HS-5 (cell line): ENCODE measurements at regions not wholly inside any gene's neighbourhood (a gene's known extent, or its start where the extent isn't known, plus 50 kb on each side); places are given as distances from the start of the nearest gene placed in this dataset.

ENCODE experiments used
- DNase-seq: peaks from one replicate; pipeline ENCODE4 v3.0.0-alpha.2; 2012; ENCODE audit warnings: low read depth

GRCh38 chr12:14148489-14149270, 167.3 kb upstream of the GRIN2B start:
- no peak for DNase-seq

DNA sequence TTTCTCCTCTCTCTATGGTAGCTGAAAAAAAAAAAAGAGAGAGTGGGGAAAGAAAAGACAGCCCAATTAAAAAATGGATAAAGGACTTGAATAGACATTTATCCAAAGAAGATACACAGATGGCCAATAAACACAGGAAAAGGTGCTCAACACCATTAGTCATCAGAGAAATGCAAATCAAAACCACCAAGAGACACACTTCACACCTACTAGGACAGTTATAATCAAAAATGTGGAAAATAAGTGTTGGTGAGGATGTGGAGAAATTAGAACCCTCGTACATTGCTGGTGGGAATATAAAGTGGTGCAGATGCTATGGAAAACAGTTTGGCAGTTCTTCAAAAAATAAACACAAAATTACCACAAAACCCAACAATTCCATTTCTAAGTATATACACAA, 172.4 kb upstream of the GRIN2B start:
- DNase-seq, result no peak

DNA sequence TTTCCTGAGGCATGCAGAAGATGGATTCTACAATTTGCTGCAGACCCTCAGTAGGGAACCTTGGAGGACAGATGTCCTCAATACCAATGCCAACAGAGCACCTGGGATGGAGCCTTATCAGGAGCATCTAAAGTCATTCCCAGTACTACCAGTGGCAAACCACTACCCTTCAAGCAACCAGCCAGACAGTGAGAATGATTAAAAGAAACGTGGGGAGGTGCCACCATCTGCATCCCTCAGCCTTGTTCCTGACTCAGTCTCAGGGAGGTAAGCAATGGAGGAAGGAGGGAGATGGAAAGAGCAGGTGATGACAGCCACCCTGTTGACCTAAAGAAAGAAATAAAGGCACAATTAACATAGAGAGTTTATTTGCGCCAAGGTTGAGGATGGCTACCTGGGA, 175.2 kb upstream of the GRIN2B start:
- no peak for DNase-seq

DNA sequence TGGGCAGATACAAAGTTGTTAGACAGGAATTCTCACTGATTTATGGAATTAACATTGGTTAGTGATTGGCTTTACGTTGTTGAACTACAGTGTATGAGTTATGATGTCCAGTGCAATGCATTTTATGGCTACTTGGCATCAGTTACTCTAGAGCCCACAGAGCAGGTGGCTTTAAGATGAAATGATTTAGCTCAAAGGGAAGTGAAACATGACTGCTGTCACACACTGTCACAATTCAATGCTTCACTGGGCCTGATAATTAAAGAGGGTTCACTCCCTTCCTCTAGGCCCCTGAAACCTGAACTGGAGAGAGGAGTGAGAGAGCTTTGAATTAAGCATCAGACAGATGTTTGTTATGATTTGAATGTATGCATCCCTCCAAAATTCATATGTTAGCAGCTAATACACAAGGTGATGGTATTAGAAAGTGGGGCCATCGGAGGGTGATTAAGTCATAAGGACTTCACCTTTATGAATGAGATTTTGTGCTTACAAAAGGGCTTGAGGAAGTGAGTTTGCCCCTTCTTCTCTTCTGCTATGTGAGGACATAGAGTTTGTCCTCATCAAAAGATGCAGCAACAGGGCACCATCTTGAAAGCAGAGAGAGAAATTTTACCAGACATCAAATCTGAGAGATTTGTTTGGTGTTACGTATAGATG, 175.8 kb upstream of the GRIN2B start:
- no peak for DNase-seq

DNA sequence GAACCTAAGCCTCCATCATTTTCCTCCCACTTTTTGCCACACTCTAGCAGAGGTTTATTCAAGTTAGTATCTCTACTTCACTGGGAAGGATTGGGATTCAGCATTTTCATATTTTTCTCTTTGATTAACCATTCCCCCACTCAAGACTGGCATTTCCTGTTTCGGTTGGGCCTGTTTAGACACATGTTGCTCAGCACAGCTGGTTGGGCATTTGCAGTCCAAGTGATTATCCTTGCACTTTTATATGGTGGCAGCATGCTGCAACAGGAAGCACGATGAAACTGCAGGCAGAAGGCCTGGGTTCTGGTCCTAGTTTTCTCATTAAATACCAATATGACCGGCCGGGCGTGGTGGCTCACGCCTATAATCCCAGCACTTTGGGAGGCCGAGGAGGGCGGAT, 182.9 kb upstream of the GRIN2B start:
- DNase-seq, result no peak

DNA sequence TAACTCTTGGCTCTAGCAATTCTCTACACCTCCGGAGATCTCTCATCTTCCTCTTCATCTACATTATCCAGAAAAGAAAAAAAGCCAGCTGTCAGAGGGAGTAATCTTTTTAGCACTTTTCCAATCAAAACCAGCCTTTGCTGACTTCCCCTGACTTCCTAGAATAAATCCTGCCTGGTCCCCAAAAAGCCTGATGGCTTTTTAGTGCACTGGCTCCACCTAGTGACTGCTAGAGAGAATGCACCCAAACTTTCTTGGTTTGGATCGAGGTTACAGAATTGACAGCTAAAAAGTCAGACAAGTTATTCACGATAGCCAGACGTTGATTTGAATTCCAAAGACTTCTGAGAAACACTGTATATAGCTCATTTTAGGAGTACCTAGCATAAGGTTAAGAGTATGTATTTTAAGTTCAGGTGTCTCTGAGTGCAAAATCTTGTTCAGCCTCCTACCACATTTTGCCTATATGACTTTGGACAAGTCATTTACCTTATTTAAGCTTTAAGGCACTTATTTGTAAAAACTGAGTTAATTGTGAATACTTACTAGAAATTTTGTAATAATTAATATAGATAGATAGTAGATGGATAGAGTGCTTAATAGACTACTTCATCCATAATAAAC, 185.7 kb upstream of the GRIN2B start:
- DNase-seq, result peak; percentile 45

DNA sequence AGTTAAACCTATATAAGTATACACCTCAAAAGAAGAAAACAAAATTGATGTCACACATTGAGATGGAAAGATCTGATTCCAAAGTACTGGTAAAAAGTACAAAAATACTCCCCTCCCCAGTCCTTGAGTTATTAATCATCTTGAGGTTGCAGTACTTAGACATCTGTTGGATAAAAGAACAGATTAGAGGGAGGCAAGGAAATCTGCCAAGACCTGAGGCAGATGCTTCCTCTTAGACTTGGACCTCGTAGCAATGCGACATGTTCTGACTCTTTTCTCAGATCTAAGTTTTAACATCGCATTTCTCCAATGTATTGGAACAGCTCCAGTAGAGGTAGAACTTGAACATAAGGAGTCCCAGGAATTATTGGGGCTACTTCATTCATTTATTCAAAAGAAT, 187.9 kb upstream of the GRIN2B start:
- DNase-seq, result no peak

- no peak for DNase-seq
Observed at GRCh38 chr12:14171106-14171505, 189.7 kb upstream of the GRIN2B start.

- DNase-seq, result no peak
Observed at GRCh38 chr12:14175206-14175605, 190.3 kb upstream of the ATF7IP start.

DNA sequence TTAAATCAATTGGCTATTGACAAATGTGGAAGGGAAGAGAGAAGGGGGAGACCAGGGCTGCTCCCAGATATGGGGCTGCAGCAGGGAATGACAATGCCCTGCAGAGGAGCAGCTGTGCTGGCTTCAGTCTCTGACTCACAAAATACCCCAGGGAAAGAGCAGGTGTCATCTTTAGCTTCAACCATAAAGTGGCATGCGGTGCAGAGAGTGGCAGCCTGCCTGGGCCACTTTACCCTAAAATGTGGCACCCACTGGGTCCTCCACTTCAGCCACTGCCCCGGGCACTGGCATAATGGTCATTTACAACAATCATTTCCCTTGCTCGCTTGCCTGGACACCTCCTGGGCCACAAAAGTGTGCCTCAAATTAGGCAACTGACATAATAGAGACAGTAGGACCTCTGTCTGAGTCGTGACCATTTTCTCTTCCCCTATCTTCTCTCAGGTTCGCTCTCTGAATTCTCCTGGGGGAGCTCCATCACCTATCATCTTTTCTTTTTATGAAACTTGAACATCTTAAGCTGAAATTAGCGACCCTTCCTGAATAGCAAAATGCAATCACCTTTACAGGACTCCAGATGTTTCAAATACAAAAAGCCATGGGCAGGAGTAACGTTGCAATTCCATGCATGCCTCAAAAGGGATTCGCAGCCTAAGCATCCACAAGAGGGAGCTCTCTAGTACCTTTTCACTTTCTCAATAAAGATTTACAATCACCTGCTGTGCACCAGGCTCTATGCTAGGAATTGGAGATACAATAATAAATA, 179.9 kb upstream of the ATF7IP start:
- DNase-seq, result no peak

DNA sequence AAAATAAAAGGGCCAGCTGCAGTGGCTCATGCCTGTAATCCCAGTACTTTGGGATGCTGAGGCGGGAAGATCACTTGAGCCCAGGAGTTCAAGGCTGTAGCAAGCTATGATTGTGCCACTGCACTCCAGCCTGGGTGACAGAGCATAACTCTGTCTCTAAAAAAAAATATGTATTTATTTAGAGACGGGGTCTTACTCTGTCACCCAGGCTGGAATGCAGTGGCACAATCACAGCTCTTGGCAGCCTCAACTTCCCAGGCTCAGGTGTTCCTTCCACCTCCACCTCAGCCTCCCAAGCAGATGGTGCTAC, 179.3 kb upstream of the ATF7IP start:
- no peak for DNase-seq

DNA sequence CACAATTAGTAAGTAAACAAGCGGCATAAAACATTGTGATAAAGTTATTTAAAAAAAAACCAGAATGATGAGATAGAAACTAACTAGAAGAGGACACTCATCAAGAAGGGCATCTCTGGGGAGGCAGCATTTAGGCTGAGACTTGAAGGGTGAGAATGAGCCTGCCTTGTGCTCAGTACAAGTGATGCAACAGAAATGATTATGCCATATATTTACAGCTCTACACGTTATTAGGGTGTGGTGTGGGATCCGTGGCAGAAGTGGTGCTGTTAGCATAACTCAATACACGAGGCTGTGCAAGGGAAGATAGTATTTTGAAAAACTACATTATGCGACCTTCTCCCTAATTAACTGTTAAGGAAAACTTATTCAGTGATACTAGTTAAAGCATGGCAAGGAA, 178.5 kb upstream of the ATF7IP start:
- DNase-seq, result no peak

DNA sequence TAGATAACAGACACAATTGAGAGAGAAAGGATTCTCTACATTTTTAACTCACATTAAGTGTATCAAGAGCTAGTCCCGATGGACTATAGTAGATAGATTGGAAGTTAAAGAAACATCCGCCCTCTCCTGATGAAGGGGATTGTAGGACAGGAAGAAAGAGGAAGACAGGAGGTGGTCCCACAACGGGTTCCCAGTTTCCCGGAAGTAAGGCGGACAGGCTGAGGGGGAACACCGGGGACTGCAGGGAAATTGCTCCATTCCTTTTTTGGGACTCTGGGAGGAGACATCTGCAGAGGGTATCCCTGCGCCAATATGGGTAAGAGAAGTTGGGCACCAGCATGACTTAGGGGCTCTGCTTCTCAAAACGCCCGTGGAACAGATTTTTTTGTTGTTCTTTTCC, 177.5 kb upstream of the ATF7IP start:
- DNase-seq, result no peak

- no peak for DNase-seq
Observed at GRCh38 chr12:14188744-14189143, 176.7 kb upstream of the ATF7IP start.

DNA sequence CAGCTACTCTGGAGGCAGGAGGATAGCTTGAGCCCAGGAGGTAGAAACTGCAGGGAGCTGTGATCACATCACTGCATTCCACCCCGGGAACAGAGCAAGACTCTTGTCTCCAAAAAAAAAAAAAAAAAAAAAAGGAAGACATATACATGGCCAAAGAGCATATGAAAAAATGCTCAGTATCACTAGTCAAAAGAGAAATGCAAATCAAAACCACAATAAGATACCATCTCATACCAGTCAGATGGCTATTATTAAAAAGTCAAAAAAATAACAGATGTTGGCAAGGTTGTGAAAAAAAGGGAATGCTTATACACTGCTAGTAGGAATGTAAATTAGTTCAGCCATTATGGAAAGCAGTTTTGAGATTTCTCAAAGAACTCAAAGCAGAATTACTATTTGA, 174.8 kb upstream of the ATF7IP start:
- DNase-seq, result no peak

DNA sequence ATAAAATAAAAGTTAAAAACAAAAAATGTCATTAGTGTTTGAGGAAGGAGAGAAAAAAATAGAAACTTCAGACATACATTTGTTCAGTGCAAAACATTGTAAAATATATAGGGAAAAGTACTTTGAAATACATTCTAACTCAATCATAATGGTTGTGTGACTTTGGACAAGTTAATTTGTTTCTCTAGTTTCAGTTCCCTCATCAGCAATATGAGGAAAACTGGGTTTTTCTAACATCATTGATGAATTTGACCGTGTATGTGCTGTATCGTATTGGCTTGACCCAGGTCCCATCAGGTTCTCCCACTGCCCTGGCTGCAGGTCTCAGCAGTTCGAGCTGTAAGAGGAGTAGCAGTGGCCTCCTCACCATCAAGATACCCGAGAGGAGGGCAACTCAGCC, 173.9 kb upstream of the ATF7IP start:
- no peak for DNase-seq

DNA sequence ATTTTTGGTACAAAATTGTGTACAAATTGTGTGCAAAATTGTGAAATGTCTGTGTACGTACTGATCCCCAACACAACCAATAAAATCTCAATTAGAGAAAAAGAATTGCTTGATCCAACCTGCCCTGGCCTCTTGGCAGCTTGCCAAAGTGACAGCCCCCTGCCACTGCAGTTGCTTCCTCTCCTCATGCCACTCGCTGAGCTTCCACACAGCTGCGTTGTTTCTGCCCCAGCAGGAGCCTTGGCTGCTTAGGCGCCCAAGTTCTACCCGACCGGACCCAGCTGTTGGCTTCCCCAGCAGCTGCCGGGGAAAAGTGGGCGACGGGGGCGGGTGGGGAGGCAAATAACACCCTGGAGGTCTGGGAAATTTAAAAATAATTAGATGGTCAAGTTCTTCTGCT, 171.8 kb upstream of the ATF7IP start:
- no peak for DNase-seq

DNA sequence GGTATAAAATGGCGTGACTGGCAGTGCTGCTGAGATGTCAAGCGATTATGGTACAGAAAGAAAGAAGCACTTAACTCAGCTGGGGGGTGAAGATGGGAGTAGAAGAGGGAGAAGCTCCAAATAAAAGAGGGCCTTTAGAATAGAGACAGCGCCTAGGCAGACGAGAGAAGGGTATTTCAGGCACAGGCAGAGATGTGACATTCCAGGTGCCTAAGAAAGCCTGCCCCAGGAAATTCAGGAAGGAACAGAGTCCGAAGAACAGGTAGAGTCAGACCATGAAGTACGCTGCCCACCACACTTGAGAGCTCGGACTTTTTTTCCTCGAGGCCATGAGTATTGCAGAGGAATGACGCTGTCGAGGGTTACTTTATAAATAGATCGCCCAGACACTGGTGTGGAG, 170.9 kb upstream of the ATF7IP start:
- no peak for DNase-seq

GRCh38 chr12:14199455-14200198, 165.9 kb upstream of the ATF7IP start:
- no peak for DNase-seq

GRCh38 chr12:14200598-14200997, 164.9 kb upstream of the ATF7IP start:
- DNase-seq, result no peak

DNA sequence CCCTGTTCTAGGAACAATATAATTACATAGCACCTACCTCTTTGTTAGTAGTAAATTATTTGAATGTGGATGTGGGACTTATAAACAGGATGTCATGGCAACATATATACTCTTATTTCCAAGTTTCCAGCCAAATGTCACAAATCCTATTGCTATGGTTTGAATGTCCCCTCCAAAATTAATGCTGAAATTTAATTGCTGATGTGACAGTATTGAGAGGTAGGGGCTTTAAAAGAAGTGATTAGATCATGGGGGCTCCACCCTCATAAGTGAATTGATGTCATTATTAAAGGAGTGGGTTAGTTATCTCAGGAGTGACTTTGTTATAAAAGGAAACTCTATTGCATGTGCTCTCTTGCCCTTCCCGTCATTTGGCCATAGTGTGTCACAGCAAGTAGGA, 164.2 kb upstream of the ATF7IP start:
- DNase-seq, result no peak

DNA sequence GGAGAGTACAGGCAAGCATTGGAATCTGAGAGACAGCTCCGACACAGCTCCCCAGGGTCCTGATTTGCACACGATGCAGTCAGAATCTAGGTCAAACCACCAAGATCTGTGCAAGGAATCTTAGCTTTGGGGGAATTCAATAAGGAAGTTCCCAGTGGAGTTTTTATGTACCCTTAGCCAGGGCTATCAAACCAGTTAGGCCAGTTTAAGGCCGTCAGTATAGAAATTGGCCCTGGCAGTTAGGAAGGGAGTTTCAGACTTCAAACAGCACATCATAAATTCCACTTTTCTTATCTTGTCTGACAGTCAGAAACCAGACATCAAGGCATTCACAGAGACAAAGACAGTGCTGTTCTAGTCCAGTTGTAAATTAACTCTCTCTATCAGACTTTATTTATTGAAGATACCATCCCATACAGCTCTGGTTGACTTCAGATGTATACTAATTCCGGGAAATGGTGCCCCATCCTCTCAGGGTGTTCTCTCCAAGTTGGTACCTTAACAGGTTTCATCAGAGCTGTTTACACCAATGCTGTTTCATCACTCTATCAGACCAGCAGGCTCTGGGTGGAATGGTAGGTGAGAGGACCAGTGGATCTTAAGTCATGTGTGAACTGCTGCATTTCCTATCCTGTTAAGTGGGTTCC, 157.5 kb upstream of the ATF7IP start:
- DNase-seq, result no peak
